Ovary (tissue), 3 donors: ENCODE measurements at regions not wholly inside any gene's neighbourhood (a gene's known extent, or its start where the extent isn't known, plus 50 kb on each side); places are given as distances from the start of the nearest gene placed in this dataset.

Experiments used
- CTCF ChIP-seq, 3 donors: fragments of 450-650 bp in 2 of 3; fragments of 200-600 bp in 1 of 3; IDR thresholded peaks; one replicate each; pipeline versions ENCODE4 v1.5.1 to v1.8.0; 2016 to 2022; ENCODE audit warnings: antibody characterized with exemption in 3 of 3, mild to moderate bottlenecking in 1 of 3
- POLR2A ChIP-seq: fragments of 450-650 bp; IDR thresholded peaks from one replicate; pipeline ENCODE4 v1.6.1; 2017; ENCODE audit warnings: antibody characterized with exemption, mild to moderate bottlenecking, moderate library complexity
- donor health status: DM: no; HTN: no; CAD: no.

GRCh38 chr3:64385277-64385676 lies 160.0 kb upstream of the PRICKLE2 start:
- TF ChIP-seq CTCF (IDR thresholded peaks at IDR 0.05), result no peak
- TF ChIP-seq POLR2A, result no peak
